ENCODE measurements at regions not wholly inside any gene's neighbourhood (a gene's known extent, or its start where the extent isn't known, plus 50 kb on each side); places are given as distances from the start of the nearest gene placed in this dataset.

DNA sequence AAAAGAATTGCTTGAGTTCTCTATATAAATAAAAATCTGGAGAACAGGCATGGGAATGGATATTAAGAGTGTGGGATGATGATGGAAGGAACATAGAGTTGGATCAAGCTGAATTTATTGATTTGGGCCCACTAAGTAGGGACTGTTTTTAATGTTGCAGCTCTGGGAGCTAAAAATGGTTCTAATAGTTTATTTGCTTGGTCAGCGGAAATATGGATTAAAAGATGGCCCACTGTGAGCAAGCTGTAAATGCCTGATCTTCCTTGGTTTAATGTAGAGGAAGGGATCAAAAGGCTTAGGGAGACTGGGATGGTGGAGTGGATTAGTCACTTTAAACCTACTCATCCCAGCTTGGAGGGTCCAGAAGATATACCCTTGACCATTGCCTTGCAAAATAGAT is 429.4 kb upstream of the NXPH2 start:
- Histone ChIP-seq H3K27me3 (ENCODE audit: control insufficient read depth, insufficient read depth, low read length) (no peaks in the 10 kb centered on the region), H3K9me3 (ENCODE audit: control insufficient read depth, insufficient read depth, low read depth, low read length) (no peaks in the 10 kb centered on the region), H3K36me3 (ENCODE audit: control insufficient read depth, insufficient read depth, low read length) (no peaks in the 10 kb centered on the region), H3K27ac (ENCODE audit: low read length) (no peak overlapping the region), H3K4me3 (ENCODE audit: low read depth in 2 of 2, low read length in 2 of 2) (no peak overlapping the region), H3K4me1 (ENCODE audit: control insufficient read depth, insufficient read depth, low read length) (no peaks in the 10 kb centered on the region)
- BruUV-seq (replicated peaks) = no TSS peak
- TF ChIP-seq POLR2AphosphoS5 (IDR thresholded peaks at IDR 0.05; ENCODE audit: low read depth, low read length) (no peak), TCF7L2 (IDR thresholded peaks at IDR 0.05; ENCODE audit: low read depth, low read length) (no peak), SIN3A (IDR thresholded peaks at IDR 0.05; ENCODE audit: borderline replicate concordance, insufficient read depth, low read depth, low read length) (no peak)
- TF ChIP-seq, protein P1, sequence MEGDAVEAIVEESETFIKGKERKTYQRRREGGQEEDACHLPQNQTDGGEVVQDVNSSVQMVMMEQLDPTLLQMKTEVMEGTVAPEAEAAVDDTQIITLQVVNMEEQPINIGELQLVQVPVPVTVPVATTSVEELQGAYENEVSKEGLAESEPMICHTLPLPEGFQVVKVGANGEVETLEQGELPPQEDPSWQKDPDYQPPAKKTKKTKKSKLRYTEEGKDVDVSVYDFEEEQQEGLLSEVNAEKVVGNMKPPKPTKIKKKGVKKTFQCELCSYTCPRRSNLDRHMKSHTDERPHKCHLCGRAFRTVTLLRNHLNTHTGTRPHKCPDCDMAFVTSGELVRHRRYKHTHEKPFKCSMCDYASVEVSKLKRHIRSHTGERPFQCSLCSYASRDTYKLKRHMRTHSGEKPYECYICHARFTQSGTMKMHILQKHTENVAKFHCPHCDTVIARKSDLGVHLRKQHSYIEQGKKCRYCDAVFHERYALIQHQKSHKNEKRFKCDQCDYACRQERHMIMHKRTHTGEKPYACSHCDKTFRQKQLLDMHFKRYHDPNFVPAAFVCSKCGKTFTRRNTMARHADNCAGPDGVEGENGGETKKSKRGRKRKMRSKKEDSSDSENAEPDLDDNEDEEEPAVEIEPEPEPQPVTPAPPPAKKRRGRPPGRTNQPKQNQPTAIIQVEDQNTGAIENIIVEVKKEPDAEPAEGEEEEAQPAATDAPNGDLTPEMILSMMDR (IDR thresholded peaks at IDR 0.05) = no peak
- TF ChIP-seq, protein P2, sequence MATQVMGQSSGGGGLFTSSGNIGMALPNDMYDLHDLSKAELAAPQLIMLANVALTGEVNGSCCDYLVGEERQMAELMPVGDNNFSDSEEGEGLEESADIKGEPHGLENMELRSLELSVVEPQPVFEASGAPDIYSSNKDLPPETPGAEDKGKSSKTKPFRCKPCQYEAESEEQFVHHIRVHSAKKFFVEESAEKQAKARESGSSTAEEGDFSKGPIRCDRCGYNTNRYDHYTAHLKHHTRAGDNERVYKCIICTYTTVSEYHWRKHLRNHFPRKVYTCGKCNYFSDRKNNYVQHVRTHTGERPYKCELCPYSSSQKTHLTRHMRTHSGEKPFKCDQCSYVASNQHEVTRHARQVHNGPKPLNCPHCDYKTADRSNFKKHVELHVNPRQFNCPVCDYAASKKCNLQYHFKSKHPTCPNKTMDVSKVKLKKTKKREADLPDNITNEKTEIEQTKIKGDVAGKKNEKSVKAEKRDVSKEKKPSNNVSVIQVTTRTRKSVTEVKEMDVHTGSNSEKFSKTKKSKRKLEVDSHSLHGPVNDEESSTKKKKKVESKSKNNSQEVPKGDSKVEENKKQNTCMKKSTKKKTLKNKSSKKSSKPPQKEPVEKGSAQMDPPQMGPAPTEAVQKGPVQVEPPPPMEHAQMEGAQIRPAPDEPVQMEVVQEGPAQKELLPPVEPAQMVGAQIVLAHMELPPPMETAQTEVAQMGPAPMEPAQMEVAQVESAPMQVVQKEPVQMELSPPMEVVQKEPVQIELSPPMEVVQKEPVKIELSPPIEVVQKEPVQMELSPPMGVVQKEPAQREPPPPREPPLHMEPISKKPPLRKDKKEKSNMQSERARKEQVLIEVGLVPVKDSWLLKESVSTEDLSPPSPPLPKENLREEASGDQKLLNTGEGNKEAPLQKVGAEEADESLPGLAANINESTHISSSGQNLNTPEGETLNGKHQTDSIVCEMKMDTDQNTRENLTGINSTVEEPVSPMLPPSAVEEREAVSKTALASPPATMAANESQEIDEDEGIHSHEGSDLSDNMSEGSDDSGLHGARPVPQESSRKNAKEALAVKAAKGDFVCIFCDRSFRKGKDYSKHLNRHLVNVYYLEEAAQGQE (IDR thresholded peaks at IDR 0.05; ENCODE audit: insufficient read depth in 1 of 2, low read depth in 2 of 2, low read length in 1 of 2) = no peak
- POLR2A ChIA-PET = no interaction called here
- in situ Hi-C loops (cut with HindIII; ENCODE audit: low pct_unique_long_range_greater_than_20kb, low sequenced_read_pairs) (no loop called here), intact Hi-C loops (cut with micrococcal nuclease; ENCODE audit: unreplicated experiment) (no loop called here)
- no peak for DNase-seq (ENCODE audit: low read depth, low spot score)
- CTCF ChIA-PET = no interaction called here
- no peak for ATAC-seq

DNA sequence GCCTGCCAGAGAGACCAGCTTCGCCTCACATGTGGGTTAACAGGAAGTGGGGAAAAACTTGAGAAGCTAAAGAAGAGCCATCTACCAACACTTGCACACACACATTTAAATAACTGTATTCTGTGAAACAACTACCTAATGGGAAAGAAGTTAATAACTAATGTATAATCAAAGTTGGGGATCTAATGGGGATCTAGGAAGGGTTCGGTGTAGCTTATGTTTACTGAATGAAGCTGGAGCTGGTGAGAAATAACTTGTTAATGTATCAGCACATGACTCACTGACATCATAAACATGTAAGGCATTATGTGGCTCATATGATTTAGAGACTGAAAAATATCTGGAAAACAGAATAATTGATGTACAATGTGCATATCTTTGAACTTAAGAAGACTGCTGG is 421.3 kb upstream of the NXPH2 start:
- CTCF ChIA-PET = no interaction called here
- in situ Hi-C loops (cut with HindIII; ENCODE audit: low pct_unique_long_range_greater_than_20kb, low sequenced_read_pairs) (no loop called here), intact Hi-C loops (cut with micrococcal nuclease; ENCODE audit: unreplicated experiment) (no loop called here)
- no peak overlapping the region for H3K27ac ChIP-seq (ENCODE audit: low read length)
- POLR2A ChIA-PET = no interaction called here
- ATAC-seq = no peak
- H3K27me3 ChIP-seq (ENCODE audit: control insufficient read depth, insufficient read depth, low read length) = no peaks in the 10 kb centered on the region
- TF ChIP-seq SIN3A (IDR thresholded peaks at IDR 0.05; ENCODE audit: borderline replicate concordance, insufficient read depth, low read depth, low read length) (no peak), POLR2AphosphoS5 (IDR thresholded peaks at IDR 0.05; ENCODE audit: low read depth, low read length) (no peak), TCF7L2 (IDR thresholded peaks at IDR 0.05; ENCODE audit: low read depth, low read length) (no peak)
- TF ChIP-seq, protein P2 (IDR thresholded peaks at IDR 0.05; ENCODE audit: insufficient read depth in 1 of 2, low read depth in 2 of 2, low read length in 1 of 2) = no peak
- TF ChIP-seq, protein P1 (IDR thresholded peaks at IDR 0.05) = no peak
- H3K4me1 ChIP-seq (ENCODE audit: control insufficient read depth, insufficient read depth, low read length) = no peaks in the 10 kb centered on the region
- no peak overlapping the region for H3K4me3 ChIP-seq (ENCODE audit: low read depth in 2 of 2, low read length in 2 of 2)
- no peaks in the 10 kb centered on the region for H3K36me3 ChIP-seq (ENCODE audit: control insufficient read depth, insufficient read depth, low read length)
- no peak for DNase-seq (ENCODE audit: low read depth, low spot score)
- H3K9me3 ChIP-seq (ENCODE audit: control insufficient read depth, insufficient read depth, low read depth, low read length) = no peaks in the 10 kb centered on the region
- no TSS peak for BruUV-seq (replicated peaks)
